Spleen (tissue), 11 donors: ENCODE measurements at regions not wholly inside any gene's neighbourhood (a gene's known extent, or its start where the extent isn't known, plus 50 kb on each side); places are given as distances from the start of the nearest gene placed in this dataset.

Source experiments
- DNase-seq: peaks from one replicate; pipeline ENCODE4 v3.0.0-alpha.2; 2020
- H3K27ac ChIP-seq, 8 donors: fragments of 200-600 bp; sonication (generic) in 7 of 8; 1 replicate in 4 of 8; 2 replicates in 4 of 8; pipeline versions ENCODE4 v1.5.0 to v1.8.0; 2016 to 2021; ENCODE audit warnings: inconsistent platforms in 4 of 8, mild to moderate bottlenecking in 4 of 8, moderate library complexity in 1 of 8
- H3K27me3 ChIP-seq, 7 donors: fragments of 200-600 bp; sonication (generic) in 6 of 7; replicated peaks in 1 of 7; 1 replicate in 4 of 7; 2 replicates in 3 of 7; pipeline versions ENCODE4 v1.5.0 to v1.8.0; 2016 to 2021; ENCODE audit warnings: inconsistent platforms in 3 of 7, mild to moderate bottlenecking in 1 of 7
- H3K36me3 ChIP-seq, 6 donors: fragments of 200-600 bp; sonication (generic) in 5 of 6; 1 replicate in 4 of 6; 2 replicates in 2 of 6; pipeline versions ENCODE4 v1.5.0 to v1.8.0; 2016 to 2021; ENCODE audit warnings: inconsistent platforms in 2 of 6
- H3K4me1 ChIP-seq, 6 donors: fragments of 200-600 bp; sonication (generic) in 5 of 6; 1 replicate in 3 of 6; 2 replicates in 3 of 6; pipeline versions ENCODE4 v1.5.0 to v1.8.0; 2016 to 2021; ENCODE audit warnings: inconsistent platforms in 3 of 6
- H3K4me3 ChIP-seq, 8 donors: fragments of 200-600 bp; sonication (generic) in 7 of 8; 1 replicate in 4 of 8; 2 replicates in 4 of 8; pipeline versions ENCODE4 v1.5.0 to v1.8.0; 2016 to 2021; ENCODE audit warnings: inconsistent platforms in 4 of 8, mild to moderate bottlenecking in 4 of 8, moderate library complexity in 2 of 8
- H3K9me3 ChIP-seq, 8 donors: fragments of 200-600 bp; sonication (generic) in 7 of 8; 1 replicate in 4 of 8; 2 replicates in 4 of 8; pipeline versions ENCODE4 v1.5.0 to v1.8.0; 2016 to 2021; ENCODE audit warnings: inconsistent platforms in 4 of 8
- CTCF ChIP-seq, 11 experiments: fragments of 200-600 bp in 7 of 11; fragments of 450-650 bp in 4 of 11; sonication (generic) in 4 of 11; IDR thresholded peaks in 8 of 11; conservative IDR thresholded peaks in 3 of 11; 1 replicate in 7 of 11; 2 replicates in 4 of 11; pipeline versions ENCODE4 v1.4.0 to v1.8.0; 2016 to 2021; ENCODE audit warnings: antibody characterized with exemption in 11 of 11, inconsistent platforms in 4 of 11, mild to moderate bottlenecking in 1 of 11
- POLR2A ChIP-seq, 3 donors: fragments of 450-650 bp; IDR thresholded peaks; one replicate each; pipeline ENCODE4 v1.5.1; 2017; ENCODE audit warnings: antibody characterized with exemption in 3 of 3, mild to moderate bottlenecking in 1 of 3
- POLR2AphosphoS5 ChIP-seq, 3 donors: sonication (generic); formaldehyde crosslinking; IDR thresholded peaks; one replicate each; pipeline ENCODE4 v1.5.1; 2017; ENCODE audit warnings: antibody characterized with exemption in 3 of 3
- WGBS, 5 donors: extraction: QIAGEN DNeasy Blood & Tissue Kit in 3 of 5; methylation state at CpG; one replicate each; pipeline versions ENCODE4 v1.1.5 to v1.1.7; 2013 to 2018; 5-methylcytosine and 5-hydroxymethylcytosine counted together
- intact Hi-C: fragments of 100-400 bp; cut with DNase I; formaldehyde crosslinking; loops from one replicate; pipeline ENCODE4 v1.15.0; 2023; ENCODE audit warnings: low total_unique reads
- donor health status: healthy with polysubstance abuse.
- donor health status: DM: no; HTN: no; CAD: no; lungs with moderate emphysema.
- donor health status: DM: no; HTN: no; CAD: no.
- donor health status: Bipolar disorder and iron deficiency.
- donor health status: healthy.
- donor health status: DM: no; HTN: no; CAD: no.
- donor health status: DM: yes; HTN: yes; CAD: no.

DNA sequence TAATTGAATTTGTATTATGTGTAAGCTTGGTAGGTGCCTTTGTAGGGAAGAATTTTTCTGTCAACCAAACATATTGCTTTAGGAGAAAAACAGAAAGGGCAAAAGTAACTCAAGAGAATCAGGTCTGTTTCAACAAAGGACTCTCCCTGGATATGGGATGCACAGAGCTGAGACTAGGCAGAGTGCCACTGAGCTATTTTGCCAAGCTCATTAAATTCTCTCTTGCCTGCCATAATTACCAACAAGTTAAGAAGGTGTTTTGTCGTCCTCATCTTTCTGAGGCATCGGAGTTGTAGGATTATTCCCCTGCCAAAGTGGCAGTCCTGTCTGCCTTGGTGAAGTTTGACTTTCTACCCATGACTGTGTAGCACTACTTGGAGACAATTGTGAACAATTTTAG is 438.9 kb upstream of the SEL1L start:
- H3K27me3 ChIP-seq = no peaks in the 10 kb centered on the region
- DNase-seq = no peak
- no peaks in the 10 kb centered on the region for H3K4me1 ChIP-seq
- peaks cover 0 to 33% (median 18%) of the 10 kb centered on the region in 8 donors for H3K9me3 ChIP-seq
- no peaks in the 10 kb centered on the region for H3K36me3 ChIP-seq
- intact Hi-C loops = no loop called here
- H3K4me3 ChIP-seq = no peak overlapping the region
- no peak overlapping the region for H3K27ac ChIP-seq
- TF ChIP-seq POLR2AphosphoS5 (IDR thresholded peaks at IDR 0.05) (no peak), CTCF (IDR thresholded peaks at IDR 0.05 in 8 of 11, conservative IDR thresholded peaks at IDR 0.05 in 3 of 11) (no peak), POLR2A (IDR thresholded peaks at IDR 0.05) (no peak)
- WGBS, 5 donors = 75 to 85% (median 83%) methylated on average over 2 of the region's 2 CpGs

DNA sequence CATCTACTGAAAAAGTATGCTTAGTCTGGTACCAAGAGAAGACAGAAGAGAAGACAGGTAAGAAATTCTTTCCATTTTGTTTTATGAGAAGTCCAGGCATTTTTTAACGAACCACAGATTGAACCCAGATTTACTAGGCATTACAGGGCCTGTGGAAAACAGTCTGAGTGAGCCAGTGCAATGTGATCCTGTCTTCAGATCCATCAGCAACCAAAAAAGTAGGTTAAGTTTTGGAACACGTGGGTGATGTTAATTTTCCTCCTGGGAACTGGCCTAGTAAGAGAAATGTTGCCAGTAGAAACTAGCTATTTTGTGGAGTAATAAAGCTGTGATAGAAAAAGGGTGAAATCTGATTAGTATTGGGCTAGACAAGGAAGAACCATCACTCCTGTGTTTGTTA is 440.9 kb upstream of the SEL1L start:
- H3K4me1 ChIP-seq = no peaks in the 10 kb centered on the region
- TF ChIP-seq POLR2AphosphoS5 (IDR thresholded peaks at IDR 0.05) (no peak), POLR2A (IDR thresholded peaks at IDR 0.05) (no peak), CTCF (IDR thresholded peaks at IDR 0.05 in 8 of 11, conservative IDR thresholded peaks at IDR 0.05 in 3 of 11) (no peak)
- intact Hi-C loops = no loop called here
- DNase-seq = no peak
- H3K4me3 ChIP-seq = no peak overlapping the region
- no peak overlapping the region for H3K27ac ChIP-seq
- H3K9me3 ChIP-seq = peaks cover 0 to 14% (median 2%) of the 10 kb centered on the region in 8 donors
- no peaks in the 10 kb centered on the region for H3K36me3 ChIP-seq
- no peaks in the 10 kb centered on the region for H3K27me3 ChIP-seq
- 53 to 64% (median 64%) methylated on average over 2 of the region's 2 CpGs for WGBS, 5 donors

- Histone ChIP-seq H3K36me3 (no peaks in the 10 kb centered on the region), H3K4me3 (no peak overlapping the region), H3K27me3 (no peaks in the 10 kb centered on the region), H3K9me3 (no peaks in the 10 kb centered on the region), H3K27ac (no peak overlapping the region), H3K4me1 (no peaks in the 10 kb centered on the region)
- TF ChIP-seq POLR2AphosphoS5 (IDR thresholded peaks at IDR 0.05) = no peak
- intact Hi-C loops = no loop called here
- WGBS, 5 donors = 64 to 86% (median 80%) methylated on average over 4 of the region's 4 CpGs
- DNase-seq = no peak
These were observed 447.1 kb upstream of the SEL1L start for GRCh38 chr14:81980601-81981306.

- no peak overlapping the region for H3K4me3 ChIP-seq
- intact Hi-C loops = no loop called here
- H3K27me3 ChIP-seq = no peaks in the 10 kb centered on the region
- DNase-seq = no peak
- TF ChIP-seq POLR2A (IDR thresholded peaks at IDR 0.05) (no peak), POLR2AphosphoS5 (IDR thresholded peaks at IDR 0.05) (no peak), CTCF (IDR thresholded peaks at IDR 0.05 in 8 of 11, conservative IDR thresholded peaks at IDR 0.05 in 3 of 11) (no peak)
- 75 to 84% (median 82%) methylated on average over 5 of the region's 5 CpGs for WGBS, 5 donors
- H3K27ac ChIP-seq = no peak overlapping the region
- no peaks in the 10 kb centered on the region for H3K9me3 ChIP-seq
- H3K36me3 ChIP-seq = no peaks in the 10 kb centered on the region
- no peaks in the 10 kb centered on the region for H3K4me1 ChIP-seq
These were observed 447.6 kb upstream of the SEL1L start for GRCh38 chr14:81981307-81981675.
